Activated T-cell treated with anti-CD3 and anti-CD28 coated beads, Interleukin-2, amount 50 U/mL, for 1 hour (primary cell): ENCODE measurements at regions not wholly inside any gene's neighbourhood (a gene's known extent, or its start where the extent isn't known, plus 50 kb on each side); places are given as distances from the start of the nearest gene placed in this dataset.
"Not testable (repeated sequence)": the region's sequence is repeated elsewhere in the genome, so short reads cannot be mapped to it uniquely, and the experiment has no call there.

Source experiments
- DNase-seq: peaks from one replicate; pipeline ENCODE4 v3.0.0-alpha.2; 2020

DNA sequence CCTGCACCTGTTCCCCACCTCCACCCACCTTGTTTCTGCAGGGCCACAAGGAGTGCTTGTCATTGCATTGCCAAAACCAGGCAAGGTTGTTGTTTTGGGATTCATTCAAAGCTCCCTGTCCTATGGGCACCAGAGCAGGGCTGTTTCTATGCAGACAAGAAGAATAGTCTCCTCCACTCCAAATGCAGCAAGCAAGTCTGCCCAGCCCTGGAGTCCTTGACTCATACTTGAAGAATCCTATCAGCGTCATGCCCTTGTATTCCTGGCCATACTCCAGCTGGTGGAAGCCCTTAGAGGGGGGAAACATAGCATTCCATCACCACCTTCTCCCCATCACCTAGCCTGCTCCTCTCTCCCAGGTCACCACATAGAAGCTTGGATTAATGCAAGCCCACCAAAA lies 145.3 kb upstream of the ECI2 start:
- no peak for DNase-seq

DNA sequence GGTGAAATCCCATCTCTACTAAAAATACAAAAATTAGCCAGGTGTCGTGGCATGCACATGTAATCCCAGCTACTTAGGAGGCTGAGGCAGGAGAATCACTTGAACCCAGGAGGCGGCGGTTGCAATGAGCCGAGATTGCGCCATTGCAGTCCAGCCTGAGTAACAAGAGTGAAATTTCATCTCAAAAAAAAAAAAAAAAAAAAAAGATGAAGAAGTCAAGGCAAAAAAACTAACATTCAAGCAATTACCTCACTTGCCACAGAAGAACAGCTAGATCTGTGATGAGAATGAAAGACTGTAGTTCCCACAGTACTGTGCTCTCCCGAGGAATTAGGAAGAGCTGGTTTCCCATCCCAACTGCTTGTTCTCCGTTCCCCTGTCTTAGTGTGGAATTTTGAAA lies 144.7 kb upstream of the ECI2 start:
- no peak for DNase-seq

DNA sequence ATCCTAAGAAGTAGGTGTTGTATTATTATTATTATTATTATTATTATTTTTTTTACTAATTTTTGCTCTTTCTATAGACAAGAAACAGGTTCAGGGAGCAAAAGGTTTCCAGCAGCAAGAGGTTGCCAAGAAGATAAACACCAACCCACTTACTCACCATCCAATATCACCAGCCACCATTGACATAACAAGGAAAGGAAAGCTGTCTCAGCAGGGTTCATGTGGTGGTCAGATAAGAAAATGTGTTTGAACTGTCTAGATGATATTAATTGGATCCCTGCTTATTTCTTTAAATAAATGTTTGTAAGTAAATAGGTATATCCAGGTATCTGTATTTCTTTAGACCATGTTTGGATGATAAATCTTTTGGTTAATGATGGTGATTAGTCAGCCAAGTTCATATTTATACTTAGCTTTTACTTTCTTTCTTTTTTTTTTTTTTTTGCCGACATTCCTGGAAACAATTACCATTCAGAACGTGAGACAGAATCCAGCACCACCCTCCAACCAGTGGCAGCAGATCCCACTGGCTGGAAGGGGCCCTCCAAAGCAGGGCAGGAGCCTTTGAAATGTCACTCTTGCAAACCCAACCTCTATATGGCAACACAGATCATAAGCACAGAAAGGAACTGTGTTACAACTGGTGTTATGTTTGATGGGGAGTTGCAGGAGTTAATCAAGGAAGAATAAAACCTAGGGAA lies 139.2 kb upstream of the ECI2 start:
- no peak for DNase-seq

DNA sequence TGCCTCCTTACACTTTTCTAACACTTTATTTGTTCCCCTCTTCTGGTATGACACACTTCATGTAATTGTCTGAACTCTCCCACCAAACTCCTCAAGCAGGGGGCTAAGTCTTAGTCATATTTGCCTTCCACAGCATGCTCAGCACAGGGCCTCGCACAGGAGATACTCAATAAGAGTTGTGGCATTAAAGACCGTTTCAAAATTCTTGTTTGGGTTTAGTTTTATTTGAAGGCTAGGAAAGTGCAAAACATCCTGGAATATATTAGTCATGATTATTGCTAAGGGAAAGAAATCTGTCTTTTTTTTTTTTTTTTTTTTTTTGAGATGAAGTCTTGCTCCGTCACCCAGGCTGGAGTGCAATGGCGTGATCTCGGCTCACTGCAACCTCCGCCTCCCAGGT lies 137.6 kb upstream of the ECI2 start:
- no peak for DNase-seq

DNA sequence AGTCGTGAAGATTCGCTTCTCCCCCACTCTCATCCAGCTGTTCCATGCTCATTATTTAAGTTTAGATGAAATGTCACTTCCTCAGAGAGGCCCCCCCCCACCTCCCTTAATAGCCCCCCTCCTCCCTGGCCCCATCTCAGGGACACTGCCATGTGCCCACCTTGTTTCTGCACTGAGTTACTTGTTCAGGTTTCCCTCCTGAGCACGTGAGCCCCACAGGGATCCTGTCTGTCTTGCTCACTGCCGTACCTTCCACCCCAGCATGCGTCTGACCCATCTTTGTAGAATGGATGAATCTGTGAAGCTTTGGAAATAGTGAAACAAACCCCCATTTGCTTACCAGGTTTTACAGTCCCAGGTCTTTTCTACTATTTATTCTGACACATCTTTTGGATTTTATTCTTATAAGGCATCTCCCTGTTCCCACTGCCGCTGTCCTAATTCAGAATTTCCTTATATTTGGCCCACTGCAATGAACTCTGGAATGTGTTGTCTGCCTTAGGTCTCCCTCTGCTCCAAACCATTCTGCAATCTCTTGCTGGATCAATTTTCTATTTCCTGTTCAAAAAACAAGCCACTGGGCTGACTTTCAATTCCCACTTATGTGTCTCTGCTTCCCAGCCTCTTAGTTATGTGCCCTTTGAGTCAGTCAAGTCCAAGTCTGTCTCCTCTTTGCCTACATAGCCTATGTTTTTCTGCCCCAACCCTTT lies 136.5 kb upstream of the ECI2 start:
- no peak for DNase-seq

DNA sequence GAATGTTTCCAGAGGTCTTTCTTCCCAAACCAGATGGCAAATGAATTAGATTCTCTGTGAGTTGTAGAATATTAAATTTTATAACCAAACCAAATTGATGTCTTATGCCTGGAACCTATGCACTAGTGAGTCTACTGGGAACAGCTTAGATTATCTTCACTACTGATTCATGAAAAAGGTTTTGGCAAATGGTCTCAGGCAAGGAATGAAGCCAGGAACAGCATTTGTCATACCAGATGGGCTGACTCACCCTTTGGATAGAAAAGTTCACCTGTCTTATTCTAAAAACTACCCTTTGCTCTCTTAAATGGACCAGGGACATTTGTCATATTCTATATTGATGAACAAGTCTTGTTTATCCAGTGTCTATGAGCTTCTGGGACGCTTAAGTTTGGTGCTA lies 135.4 kb upstream of the ECI2 start:
- no peak for DNase-seq

DNA sequence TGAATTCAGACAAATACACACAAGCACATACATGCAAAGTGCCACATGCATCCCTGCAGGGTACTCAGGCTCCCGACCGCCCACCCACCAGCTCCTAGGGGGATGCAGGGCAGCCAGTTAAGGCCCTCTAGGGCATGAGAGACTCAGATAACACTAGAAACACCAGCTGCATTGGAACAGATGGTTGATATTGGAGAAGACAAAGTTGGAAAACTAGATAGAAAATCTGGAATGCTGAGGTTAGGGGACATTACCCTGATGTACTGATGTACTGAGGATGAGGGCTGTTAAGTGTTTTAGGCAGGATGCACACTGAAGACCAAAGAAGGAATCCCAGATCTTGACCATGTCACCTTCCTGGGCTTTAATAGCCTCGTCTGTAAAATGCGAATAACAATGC lies 134.6 kb upstream of the ECI2 start:
- no peak for DNase-seq

DNA sequence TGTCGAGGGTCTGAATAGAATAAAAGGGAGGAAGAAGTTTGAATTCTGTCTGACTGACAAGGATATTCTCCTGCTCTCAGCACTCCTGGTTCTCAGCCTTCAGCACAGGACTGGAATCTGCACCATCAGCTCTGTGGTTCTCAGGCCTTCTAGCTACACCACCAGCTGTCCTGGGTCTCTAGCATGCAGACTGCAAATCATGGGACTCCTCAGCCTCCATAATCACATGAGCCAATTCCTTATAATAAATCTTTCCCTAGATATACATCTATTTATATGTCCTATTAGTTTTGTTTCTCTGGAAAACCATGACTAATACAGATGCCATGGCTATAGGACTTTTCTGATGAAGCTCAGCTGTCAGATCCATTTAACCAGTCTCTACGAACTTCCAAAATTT lies 132.8 kb upstream of the ECI2 start:
- DNase-seq, result no peak

DNA sequence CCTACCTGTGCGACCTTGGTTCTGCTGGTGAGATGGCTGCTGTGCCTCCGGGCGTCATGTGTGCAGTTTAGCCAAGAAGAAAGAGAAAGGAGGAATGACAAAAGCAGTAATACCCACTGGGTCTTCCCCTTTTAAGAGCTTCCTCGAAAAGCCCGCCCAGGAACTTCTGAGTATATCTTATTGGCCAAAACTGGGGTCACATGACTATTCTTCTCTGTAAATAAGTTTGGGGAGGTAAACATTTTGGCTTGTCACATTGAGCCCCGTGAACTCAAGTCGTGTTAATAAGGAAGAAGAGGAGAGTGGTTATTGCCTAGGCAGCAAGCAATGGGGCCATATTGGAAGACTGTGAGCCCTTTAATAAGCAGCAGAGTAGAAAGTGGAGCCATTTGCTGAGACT lies 130.4 kb upstream of the ECI2 start:
- DNase-seq, result no peak

DNA sequence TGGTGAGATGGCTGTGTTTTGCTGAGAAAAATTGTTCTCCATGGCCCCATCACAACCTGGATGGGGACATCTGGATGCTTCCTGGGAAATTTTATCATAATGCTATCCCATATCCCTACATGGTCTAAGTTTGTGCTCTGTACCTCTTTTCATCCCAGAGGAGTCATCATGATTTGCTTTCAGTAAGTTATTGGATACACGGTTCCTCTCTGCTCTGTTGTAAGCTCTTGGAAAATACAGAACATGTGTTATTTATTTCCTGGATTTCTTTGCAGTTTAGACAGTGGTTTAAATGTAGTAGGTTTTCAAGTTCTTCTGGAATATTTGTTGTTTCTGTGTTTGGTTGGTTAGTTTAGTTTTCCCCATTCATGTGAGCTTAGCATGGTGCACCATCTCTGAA lies 129.2 kb upstream of the ECI2 start:
- no peak for DNase-seq

DNA sequence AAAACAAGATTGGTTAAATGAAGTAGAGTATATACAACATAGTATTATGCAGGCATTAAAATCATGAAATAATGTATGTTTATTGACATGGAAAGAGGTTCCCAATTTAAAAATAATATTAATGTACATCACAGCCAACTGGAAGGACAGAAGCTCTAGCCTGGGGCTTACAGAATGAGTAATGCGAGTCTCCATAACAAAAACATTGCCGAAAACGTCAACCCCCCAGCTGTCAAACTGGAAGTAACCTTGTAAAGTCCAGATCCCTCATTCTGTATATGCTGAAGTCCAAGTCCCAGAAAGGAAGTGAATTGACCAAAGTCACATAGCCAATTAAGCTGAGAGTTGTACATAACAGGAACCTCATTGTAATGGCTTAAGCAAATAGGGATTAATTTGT lies 128.7 kb upstream of the ECI2 start:
- no peak for DNase-seq

DNA sequence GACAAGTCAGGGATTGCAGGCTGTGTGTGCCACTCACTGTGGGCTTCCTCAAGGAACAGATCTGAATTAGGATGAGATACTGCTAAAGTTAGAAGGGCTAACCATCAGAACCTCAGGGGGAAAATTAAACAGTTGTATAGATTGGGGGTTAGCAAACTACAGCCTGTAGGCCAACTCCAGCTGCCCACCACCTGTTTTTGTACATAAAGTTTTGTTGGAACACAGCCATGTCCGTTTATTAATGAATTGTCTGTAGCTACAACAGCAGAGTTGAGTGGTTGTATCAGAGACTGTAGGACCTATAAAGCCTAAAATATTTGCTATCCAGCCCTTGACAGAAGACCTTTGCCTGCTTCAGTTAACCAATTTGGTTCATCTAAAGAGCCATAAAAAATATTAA lies 127.2 kb upstream of the ECI2 start:
- DNase-seq, result no peak

DNA sequence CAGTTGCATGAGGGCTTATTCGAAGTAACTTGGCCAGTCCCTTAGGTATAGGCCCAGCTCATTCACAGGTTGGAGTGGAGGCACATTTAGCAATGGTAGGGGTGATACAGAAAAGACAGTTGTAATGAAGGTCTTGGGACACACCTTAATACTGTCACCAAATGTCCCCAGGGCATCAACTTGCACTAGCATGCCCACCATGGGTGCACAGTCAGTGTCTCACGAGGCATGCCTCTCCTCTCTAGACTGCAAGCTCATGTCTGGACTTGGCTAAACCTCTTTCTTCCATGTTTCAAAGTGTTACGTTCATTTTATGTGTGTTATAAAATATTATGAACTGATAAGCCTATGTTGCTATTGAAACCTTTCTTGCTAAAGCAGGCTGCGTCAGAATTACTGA lies 124.0 kb upstream of the ECI2 start:
- no peak for DNase-seq

DNA sequence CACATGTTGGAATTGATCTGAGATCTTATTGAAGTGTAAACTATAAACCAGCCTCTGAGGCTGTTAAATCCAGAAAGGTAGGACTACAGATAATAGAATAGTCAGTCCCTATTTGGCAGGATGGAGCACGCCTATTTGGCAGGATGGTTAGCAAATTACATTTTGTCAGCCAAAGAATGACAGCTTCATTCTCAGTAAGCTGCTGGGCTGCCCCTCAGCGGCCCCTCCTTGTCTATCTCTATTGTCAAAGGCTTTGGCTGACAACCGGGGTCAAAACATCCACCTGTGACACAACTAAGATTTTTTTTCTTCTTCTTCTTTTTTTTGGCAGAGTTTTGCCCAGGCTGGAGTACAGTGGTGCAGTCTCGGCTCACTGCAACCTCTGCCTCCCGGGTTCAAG lies 123.4 kb upstream of the ECI2 start:
- no peak for DNase-seq

DNA sequence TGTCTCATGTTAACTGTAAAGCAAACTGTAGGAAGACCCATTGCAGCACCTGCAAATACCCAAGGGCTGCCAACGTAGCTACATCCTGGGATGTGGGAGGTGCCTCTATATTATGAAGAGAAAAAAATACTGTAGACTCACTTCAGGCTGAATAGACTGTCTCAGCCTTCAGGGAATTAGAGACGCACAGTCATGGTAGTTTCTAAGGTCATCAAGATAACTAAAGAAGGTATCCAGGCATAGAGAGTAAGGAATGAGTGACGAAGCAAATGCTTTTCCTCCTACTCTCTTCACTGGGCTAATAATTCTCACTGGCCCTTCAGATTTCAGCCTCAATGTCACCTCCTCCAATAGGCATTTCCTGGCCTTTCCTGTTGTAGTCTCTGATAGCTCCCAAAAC lies 121.6 kb upstream of the ECI2 start:
- DNase-seq, result no peak

DNA sequence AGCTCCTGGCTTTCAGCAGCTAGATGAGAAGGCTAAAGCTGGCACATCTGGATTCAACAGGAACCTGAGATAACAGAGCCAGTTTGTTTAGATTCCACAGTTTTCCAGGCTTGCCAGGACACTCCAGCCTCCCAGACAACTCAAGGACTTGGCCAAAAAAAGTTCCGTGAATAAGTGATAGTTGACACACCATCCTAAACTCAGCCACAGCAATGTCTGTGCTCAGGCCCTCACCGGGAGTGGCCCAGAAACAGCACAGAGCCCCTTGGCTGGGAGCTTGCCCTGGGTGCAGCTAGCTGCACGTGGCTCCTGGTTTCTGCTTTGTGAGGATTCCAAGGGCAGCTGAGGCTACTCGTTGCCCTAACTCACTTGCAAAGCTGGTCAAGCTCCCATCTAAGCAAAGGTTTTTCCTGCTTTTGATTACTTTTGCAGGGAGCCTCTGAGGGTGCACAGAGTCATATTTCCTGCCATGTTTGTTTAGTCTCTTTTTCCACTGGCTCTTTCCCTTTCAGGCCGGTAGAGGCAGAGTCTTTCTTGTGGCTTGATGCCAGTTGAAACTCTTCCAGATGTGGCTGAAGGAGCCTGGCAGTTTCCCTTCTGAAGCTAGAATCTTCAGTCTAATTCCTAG lies 118.3 kb upstream of the ECI2 start:
- DNase-seq, result no peak

DNA sequence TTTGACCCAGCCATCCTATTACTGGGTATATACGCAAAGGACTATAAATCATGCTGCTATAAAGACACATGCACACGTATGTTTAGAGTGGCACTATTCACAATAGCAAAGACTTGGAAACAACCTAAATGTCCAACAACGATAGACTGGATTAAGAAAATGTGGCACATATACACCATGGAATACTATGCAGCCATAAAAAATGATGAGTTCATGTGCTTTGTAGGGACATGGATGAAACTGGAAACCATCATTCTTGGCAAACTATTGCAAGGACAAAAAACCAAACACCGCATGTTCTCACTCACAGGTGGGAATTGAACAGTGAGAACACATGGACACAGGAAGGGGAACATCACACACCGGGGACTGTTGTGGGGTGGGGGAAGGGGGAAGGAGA lies 117.1 kb upstream of the ECI2 start:
- not testable (repeated sequence) for DNase-seq

DNA sequence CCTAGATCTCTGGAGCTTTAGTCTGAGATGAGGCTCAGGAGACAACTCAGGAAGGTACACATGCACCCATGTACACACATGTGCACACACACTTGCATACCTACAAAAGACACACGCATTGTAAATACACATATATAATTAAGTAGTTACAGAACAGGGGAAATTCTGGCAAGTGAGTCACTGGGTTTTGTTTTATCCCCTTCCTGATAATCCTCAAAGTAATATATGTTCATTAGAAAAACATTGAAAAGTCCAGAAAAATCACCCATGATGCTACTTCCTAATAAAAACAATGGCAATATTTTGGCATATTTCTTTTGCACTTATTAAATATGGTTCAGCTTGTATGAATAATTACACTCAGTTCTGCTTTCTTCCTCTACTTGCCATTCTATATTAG lies 115.3 kb upstream of the ECI2 start:
- DNase-seq, result no peak

DNA sequence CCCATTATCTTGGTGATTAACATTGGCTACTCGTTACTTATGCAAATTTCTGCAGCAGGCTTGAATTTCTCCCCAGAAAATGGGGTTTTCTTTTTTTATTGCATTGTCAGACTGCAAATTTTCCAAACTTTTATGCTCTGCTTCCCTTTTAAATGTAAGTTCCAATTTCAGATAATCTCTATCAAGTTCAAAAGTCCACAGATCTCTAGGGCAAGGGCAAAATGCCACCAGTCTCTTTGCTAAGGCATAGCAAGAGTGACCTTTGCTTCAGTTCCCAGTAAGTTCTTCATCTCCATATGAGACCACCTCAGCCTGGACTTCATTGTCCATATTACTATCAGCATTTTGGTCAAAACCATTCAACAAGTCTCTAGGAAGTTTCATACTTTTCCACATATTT lies 108.5 kb upstream of the ECI2 start:
- not testable (repeated sequence) for DNase-seq

DNA sequence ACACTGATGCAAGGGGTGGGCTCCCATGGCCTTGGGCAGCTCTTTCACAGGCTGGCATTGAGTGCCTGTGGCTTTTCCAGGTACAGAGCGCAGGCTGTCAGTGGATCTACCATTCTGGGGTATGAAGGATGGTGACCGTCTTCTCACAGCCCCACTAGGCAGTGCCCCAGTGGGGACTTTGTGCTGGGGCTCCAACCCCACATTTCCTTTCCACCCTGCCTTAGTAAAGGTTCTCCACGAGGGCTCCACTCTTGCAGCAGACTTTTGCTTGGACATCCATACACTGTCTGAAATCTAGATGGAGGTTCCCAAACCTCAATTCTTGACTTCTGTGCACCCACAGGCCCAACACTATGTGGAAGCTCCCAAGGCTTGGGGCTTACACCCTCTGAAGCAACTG lies 107.9 kb upstream of the ECI2 start:
- no peak for DNase-seq

DNA sequence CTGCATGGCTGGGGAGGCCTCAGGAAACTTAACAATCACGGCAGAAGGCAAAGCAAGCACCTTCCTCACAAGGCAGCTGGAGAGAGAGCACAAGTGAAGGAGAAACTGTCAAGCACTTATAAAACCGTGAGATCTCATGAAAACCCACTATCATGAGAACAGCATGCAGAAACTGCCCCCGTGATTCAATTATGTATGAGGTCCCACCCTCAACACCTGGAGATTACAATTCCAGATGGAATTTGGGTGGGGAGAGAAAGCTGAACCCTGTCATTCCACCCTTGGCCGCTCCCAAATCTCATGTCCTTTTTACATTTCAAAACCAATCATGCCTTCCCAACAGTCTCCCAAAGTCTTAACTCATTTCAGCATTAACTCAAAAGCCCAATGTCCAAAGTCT lies 107.2 kb upstream of the ECI2 start:
- DNase-seq, result no peak

DNA sequence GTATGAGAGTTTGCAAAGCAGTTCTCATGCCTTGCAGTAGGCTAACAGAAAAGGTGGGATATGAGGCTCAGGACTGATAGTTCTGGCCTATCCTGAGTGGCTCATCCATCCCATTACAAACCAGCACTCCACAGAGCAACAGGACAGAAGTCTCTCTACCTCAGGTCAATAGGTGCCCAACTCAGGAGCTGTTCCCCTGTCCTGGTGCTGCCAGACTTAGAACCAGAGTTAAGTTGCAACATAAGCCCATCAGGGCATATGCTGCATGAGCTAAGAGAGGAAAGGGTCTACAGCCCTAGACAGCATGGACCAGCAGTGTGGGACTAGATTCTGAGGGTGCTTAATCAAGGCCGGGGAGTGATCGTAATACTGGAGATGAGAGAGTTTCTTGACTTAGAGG lies 104.8 kb upstream of the ECI2 start:
- no peak for DNase-seq

DNA sequence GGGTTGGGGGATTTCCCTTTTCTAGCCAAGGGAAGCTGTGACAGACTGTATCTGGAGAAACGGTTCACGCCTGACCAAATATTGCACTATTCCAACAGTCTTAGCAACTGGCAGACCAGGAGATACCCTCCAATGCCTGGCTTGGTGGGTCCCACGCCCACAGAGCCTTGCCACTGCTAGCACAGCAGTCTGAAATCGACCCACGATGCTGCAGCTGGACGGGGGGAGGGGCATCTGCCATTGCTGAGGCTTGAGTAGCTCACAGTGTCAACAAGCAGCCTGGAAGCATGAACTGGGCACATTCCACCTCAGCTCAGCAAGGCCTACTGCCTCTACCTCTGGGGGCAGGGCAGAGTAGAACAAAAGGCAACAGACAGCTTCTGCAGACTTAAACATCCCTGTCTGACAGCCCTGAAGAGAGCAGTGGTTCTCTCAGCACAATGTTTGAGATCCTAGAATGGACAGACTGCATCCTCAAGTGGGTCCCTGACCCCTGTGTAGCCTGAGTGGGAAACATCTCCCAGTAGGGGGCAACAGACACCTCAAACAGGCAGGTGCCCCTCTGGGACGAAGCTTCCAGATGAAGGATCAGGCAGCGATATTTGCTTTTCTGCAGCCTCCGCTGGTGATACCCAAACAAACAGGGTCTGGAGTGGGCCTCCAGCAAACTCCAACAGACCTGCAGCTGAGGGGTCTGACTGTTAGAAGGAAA lies 89.9 kb upstream of the ECI2 start:
- DNase-seq, result no peak
